ENCODE measurements at regions not wholly inside any gene's neighbourhood (a gene's known extent, or its start where the extent isn't known, plus 50 kb on each side); places are given as distances from the start of the nearest gene placed in this dataset.
"Not testable (repeated sequence)": the region's sequence is repeated elsewhere in the genome, so short reads cannot be mapped to it uniquely, and the experiment has no call there.

DNA sequence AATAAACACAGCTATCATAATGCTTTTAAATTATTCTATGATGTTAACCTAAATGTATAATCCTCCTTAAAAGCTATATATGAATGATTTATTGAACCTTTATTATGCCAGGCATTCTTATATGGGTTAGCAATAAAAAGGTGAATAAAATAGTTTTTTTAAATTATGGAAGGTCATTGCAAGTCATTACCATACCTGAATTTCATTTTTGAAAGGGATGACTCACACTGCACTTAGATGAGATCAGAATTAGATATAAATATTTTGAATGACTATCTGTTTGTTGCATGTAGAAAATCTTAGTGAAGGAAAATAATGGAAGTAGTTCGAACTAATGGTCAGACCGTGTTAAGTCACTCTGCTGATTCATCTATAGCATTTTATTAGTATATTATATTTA is 822.3 kb downstream of the LUZP2 start:
- DNase-seq (ENCODE audit: low read depth) = no peak

DNA sequence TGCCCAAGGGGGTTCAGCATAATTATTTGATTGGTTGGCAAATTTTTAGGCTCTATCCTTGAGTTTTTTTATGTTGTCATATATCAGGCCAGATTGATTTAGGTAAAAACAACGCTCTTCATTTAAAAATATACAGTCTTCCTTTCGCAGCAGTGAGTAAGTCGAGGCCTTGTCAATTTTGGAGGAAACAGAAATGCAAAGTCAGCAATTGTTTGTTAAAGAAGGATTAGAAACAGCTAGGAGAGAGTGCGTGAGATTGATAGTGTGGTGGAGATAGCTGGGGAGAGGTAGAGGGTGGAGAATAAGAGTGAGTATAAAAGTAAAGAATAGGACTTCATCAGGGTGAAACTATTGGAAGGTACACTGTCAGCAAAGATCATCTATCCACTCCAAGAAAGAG is 830.8 kb downstream of the LUZP2 start:
- no peak for DNase-seq (ENCODE audit: low read depth)

DNA sequence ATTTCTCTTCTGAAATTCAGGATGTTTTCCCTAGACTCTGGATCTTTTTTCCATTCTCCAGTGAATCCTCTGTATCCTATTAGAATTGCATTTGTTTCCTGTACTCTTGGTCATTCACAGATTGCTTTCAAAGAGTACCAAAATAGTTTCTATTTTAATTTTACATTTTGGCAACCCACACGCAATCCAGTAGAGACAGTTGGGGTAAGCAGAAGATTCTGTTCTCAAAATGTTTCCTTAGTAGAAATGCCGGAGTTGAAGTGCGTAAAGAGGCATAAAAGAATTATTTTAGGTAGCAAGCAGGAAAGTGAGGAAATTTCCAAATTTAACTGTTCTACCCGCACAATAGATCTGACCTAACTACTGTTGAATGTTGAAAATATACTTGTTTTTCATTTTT is 842.4 kb downstream of the LUZP2 start:
- DNase-seq (ENCODE audit: low read depth) = no peak

DNA sequence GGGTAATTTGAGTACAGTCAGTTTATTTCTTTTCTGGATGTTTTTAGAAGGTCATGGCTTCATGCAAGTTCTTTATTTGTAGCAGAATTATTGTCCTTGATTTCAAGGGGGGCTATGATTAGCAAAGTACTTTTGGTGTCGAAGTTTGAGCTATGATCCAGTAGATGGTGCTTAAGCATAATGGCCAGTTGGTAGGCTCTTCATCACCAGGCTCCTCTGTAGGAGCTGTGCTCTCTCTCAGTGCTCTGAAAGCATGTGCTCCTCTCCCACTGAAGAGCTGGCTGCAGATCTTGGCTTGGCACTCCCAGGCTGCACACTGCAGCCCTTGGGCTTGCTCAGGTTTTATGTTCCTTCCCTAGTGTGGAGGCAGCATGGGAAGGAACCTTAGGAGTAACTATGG is 852.7 kb downstream of the LUZP2 start:
- no peak for DNase-seq (ENCODE audit: low read depth)

DNA sequence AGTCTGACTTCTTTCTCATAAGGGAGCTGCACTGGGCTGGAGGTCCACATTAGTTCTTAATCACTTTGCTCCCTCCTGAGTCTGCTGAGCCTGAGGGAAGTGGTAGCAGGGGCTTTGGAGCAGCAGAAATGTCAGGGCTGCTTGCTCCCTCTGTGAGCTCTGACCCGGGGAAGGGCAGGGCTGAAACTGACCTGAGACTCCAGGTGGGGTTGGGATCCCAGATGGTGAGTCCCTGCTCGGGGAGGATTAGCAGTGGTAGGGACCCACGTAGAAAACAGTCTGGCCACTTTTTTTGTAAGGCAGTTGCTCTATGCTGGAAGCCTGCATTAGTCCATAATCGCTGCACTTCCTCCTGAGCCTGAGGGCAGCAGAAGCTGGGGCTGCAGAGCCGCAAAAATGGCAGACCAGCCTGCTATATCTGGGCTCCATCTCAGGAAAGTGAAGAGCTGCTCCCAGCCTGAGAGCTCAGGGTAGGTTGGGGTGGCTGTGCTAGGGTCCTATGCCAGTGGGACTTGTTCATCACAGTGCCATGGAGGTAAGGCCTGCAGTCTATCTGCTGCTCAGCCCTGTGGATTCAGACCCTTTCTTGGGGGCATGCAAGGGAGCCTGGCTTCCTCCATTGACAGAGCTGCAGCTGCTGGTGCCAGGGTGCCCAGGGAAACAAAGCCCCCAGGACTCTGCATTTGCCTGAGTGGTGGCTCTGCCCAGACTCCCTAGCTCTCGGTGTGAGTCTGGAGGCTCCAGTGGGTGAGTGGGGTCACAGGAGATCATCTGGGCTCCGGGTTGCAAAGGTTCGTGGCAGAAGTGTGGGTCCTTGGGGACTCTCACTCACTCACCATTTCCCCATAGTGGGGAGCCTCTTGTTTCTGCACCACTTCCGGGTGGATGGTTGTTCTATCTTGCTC is 854.3 kb downstream of the LUZP2 start:
- no peak for DNase-seq (ENCODE audit: low read depth)

DNA sequence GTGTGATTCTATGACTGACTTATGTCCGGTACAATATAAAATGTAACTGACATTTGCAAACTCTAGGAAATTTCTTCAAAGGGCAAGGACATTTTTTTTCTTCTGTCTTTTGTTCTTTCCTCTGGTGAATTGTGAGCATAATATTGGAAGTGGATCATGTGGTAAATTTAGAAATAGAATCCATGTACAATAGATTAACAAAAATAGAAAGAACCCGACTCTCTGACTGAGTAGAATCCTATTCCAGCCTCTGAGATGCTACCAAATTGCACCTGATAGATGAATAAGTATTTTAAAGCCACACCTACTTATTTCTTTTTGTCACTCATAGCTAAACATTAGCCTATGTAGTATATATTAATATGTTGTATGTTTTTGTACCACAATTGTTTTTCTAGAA is 860.3 kb downstream of the LUZP2 start:
- no peak for DNase-seq (ENCODE audit: low read depth)

DNA sequence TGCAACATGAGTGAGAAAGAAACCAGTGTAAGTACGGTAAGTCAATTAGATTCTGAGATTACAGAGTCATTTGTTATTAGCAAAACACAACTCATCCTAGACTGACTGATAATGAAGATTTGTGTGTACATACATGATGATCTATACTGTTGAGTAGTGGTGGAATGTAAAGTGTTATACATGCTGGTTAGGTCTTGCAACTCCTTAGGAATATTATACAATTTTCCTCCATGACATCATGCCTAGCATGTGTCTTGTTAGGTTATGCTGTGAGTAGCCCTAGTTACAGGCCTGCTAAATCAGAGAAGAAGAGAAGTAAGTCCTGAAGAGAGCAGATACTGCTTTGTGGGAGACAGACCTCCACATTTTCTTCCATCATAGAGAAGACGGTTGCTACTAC is 880.6 kb downstream of the LUZP2 start:
- no peak for DNase-seq (ENCODE audit: low read depth)

DNA sequence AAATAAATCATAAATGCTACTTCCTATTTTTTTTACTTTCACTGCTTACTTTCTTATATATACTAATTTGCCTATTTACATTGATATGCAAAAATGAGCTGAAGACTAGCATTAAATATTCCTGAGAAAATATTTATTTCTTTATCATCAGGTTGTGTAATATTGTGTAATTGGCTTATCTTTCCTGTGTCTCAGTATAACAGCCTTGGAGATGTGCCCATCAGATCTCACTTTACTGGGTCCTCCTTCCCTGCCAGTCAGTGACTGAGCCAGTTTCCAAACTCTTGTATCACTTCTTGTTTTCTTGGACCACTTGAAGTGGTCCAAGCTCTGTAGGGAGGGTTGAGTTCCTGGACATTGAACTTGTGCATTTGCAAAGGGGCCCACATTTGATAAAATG is 900.0 kb downstream of the LUZP2 start:
- DNase-seq (ENCODE audit: low read depth) = no peak

DNA sequence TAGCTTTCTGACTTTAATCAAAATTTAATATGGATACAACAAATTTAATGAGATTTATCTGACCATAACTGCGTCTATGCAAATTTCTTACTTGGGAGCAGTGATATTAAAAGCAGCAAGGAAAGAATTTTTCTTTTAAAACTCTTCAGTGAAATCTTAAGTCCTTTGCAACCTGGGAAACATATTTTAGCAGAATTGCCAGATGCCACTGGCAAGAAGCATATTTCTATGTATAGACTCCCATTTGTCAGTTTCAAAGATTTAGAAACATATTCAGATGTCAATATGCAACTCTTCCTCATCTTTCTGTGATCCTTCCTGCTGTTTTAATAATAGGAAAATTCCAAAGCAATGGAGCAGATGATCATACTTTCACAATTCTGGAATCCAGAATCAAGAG is 911.3 kb downstream of the LUZP2 start:
- DNase-seq (ENCODE audit: low read depth) = no peak

DNA sequence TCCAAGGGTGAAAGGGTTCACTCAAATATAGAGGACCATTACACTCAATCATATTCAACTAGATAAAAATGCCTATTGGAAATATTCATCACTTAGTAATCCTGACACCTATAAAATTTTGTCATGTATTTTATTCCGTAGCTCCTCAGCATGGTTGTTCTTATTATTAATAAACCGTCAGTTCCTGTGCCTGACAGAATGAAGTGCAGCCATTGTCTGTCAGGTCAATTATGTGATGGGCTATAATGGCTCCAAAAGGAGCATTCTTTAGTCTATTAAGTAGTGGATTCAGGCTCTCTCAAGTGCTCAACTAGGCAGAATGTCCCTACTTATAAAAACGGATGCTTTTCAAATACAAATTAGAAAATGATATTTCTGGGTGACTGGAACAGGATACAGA is 916.1 kb upstream of the ANO3 start:
- DNase-seq (ENCODE audit: low read depth) = no peak

DNA sequence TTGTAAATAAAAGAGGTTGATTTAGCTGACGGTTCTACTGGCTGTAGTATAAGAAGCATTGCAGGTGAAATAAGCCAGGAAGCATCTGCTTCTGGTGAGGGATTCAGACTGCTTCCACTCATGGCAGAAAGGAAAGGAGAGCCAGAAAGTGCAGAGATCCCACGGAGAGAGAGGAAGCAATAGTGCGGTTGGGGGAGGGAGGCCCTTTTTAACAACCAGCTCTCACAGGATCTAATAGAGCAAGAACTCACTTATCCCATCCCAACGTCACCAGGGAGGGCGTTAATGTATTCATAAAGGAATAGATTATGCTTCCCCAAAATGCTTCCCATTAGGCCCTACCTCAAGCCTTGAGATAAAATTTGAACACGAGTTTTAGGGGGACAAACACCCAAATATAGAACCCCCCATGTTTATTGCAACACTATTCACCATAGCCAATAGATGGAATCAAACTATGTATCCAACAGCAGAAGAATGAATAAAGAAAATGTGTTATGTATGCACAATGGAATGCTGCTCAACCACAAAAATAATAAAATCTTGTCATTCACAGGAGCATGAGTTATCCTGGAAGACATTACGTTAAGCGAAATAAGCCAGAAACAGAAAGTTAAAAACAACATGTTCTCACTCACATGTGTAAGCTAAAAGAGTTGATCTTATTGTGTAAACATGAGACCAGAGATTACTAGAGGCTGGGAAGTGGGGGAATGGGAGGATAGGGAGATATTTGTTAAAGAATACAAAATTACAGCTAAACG is 908.3 kb upstream of the ANO3 start:
- no peak for DNase-seq (ENCODE audit: low read depth)

DNA sequence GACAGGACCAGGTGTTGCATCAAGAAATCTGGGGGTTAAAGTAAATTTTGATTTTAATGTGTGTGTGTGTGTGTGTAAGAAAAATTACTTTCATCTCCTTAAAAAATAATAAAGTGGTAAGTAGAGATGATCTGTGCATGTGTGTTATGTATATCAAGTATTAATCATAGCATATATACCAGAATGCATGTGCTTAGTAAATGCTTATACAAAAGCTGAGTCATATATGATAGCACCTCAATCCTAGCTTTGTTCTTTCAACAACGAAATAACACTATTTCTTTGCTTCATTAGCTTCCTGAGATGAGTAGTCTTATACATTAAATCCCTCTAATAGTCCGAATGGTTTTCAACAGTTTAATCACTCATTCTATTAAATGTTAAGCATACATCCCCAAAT is 899.6 kb upstream of the ANO3 start:
- no peak for DNase-seq (ENCODE audit: low read depth)

DNA sequence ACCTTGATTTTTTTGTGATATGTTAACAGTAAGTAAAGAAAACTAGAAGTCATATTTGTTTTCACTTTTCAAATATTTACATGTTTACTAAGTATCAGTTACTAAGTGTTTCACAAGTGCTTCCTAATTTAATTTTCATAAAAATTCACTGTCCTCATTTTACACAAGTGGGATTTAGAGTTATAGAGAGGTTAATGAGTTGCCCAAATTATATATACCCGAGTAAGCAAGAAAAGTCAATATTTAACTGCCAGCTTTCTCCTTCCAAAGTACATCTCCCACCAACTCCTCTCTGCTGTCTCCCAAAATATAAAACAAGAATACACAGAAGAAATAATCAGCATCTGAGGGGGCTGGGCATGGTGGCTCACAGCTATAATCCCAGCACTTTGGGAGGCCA is 896.7 kb upstream of the ANO3 start:
- DNase-seq (ENCODE audit: low read depth) = no peak

DNA sequence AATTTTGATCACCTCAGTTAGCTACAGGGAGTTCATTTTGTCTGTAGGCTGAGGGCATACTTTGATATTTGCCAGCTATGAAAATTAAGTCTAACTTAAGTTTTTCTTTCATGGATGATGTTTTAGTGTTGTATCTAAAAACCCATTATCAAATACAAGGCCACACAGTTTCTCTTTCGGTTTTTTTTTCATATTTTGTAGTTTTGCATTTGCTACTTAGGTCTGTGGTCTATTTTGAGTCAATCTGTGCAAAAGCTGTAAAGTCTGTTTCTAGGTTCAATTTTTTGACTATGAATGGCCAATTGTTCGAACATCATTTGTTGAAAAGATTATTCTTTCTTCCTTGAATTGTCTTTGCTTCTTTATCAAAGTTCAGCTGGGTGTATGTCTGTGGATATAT is 895.6 kb upstream of the ANO3 start:
- DNase-seq (ENCODE audit: low read depth) = no peak

DNA sequence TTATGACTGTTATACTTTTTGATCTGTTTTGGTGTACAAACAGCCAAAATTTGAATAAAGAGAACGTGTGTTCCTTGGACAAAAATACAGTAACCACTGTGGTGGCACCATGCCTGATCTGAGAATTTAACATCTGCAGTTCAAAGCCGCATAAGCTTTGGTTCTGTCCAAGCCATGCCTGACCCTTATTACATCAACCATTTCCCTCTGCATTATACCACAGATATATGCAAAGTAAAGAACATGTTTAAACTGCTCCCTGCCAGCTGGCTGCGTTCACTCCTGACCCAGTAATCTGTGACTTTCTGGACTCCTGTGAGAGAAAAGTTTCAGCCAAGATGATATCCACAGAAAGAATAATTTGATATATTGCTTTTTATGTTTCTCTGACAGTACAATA is 890.5 kb upstream of the ANO3 start:
- no peak for DNase-seq (ENCODE audit: low read depth)

DNA sequence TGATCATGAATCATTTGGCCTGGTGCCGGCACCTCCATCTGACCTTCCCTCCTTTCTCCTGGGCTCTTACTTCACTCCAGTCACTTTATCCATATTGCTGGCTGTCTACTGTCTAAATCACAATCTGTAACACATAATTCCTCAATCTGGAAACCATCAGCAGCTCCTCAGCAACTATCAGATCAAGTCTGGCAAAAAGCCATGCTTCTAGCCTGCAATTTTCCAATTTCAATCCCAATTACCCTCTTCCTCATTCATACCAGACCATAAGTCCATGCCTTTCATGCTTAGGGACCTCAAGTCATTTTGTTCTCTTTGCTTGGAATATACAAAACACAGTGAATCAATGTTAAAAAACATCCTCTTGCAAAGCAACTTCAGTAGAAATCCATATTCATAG is 882.8 kb upstream of the ANO3 start:
- no peak for DNase-seq (ENCODE audit: low read depth)

DNA sequence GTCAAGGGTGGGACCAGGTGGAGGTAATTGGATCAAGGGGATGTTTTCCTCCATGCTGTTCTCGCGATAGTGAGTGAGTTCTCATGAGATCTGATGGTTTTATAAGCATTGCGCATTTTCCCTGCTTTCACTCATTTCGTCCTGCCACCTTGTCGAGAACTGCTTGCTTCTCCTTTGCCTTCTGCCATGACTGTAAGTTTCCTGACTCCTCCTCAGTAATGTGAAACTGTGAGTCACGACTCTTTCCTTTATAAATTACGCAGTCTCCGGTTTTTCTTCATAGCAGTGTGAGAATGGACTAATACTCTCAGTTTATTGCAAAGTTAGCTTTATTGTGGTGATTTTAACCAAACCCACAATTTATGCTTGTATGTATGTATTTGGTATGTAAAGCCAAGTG is 878.5 kb upstream of the ANO3 start:
- DNase-seq (ENCODE audit: low read depth) = no peak

DNA sequence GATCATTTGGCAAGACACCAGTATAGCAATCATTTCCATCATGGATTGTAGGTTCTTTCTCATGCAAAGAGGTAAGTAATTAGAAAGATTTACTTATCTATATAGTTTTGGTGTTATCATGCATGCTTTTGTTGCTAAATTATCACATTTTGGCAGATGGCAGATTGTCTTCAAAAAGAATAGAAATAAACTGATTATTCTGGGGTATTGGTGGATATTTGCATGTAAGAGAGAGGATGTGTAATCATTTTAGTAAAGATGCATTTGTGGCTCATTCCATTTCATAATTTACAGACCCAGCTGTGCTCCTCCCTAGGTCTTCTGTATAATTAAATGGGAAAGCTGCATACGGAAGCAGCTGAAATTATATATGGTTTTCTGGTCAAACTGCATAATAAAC is 875.7 kb upstream of the ANO3 start:
- no peak for DNase-seq (ENCODE audit: low read depth)

DNA sequence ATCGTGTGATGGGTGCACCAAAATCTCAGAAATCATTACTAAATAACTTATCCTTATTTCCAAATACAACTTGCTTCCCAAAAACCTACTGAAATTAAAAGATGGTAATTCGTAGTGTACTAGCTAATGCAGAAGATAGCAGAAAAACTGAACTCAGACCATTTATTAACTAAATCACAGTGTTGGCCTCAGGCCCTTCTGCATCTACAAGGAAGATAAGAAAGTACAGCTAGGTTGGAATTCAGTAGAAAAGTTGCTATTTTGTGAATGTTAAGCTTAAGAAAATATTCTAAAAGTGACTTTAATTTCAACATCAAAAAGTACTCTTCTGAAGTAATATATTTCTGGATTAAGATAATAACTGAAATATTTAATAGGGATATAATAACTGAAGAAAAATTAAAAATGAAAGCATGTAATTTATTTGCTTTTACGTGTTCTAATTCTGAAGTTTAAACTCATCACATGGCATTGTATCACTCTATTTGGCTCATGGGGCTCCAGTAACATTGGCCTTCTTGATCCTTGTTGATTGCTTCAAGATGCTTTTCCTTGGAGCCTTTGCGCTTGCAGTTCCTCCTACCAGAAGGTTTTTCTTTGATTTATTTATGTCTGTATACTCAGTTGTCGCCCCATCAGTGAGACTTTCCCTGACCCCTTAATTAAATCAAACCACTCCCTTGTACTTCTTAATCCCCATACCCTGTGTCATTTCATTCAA is 847.9 kb upstream of the ANO3 start:
- no peak for DNase-seq (ENCODE audit: low read depth)

DNA sequence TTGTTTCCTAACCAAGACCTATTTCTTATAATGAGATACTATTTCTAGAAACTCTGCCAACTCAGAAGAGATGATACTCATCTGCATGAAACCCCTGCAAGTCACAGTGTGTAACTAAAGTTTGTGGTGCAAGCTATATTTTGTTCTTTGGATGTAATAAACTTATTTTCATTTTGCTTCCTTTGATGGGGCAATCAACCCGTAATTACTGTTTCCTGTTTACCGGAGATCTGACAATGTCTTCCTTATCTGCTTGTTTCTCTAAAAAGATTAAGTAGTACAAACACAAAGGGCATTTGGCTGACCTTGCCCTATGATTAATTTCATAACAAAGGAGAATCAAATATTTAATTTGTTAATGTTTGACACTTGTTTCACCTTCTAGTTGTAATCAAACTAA is 846.6 kb upstream of the ANO3 start:
- DNase-seq (ENCODE audit: low read depth) = no peak

DNA sequence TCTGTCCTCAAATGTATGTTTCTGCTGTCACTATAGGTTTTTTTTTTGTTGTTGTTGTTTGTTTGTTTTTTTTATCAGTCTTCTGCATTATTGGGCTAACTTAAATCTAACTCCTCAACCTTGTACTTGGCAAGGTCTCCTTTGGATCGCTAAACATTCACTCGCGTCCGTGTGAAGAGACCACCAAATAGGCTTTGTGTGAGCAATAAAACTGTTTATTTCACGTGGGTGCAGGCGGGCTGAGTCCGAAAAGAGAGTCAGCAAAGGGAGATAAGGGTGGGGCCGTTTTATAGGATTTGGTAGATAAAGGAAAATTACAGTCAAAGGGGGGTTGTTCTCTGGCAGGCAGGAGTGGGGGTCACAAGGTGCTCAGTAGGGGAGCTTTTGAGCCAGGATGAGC is 845.6 kb upstream of the ANO3 start:
- DNase-seq (ENCODE audit: low read depth) = not testable (repeated sequence)

DNA sequence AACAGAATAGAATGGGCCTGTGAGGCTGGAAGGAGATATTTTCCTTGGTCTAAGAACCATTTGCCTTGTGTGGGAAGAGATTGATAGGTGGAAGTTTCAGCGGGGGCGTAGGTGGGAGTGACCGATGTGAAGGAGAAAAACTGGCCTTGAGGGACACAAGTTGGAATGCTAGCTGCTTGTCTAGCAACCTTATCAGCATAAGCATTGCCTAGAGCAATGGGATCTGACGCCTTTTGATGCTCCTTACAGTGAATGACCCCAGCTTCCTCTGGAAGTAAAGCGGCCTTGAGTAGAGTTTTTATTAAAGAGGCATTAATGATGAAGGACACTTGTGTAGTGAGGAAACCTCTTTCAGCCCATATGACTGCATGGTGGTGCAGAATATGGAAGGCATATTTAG is 843.8 kb upstream of the ANO3 start:
- DNase-seq (ENCODE audit: low read depth) = not testable (repeated sequence)

DNA sequence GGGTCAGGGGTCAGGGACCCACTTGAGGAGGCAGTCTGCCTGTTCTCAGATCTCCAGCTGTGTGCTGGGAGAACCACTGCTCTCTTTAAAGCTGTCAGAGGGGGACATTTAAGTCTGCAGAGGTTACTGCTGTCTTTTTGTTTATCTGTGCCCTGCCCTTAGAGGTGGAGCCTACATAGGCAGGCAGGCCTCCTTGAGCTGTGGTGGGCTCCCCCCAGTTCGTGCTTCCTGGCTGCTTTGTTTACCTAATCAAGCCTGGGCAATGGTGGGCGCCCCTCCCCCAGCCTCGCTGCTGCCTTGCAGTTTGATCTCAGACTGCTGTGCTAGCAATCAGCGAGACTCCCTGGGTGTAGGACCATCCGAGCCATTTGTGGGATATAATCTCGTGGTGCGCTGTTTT is 830.5 kb upstream of the ANO3 start:
- DNase-seq (ENCODE audit: low read depth) = not testable (repeated sequence)

Data from stimulated activated CD8-positive, alpha-beta memory T cell treated with anti-CD3 and anti-CD28 coated beads, Interleukin-4, amount 100 ng/mL, for 24 hours (primary cell).